ENCODE measurements at regions not wholly inside any gene's neighbourhood (a gene's known extent, or its start where the extent isn't known, plus 50 kb on each side); places are given as distances from the start of the nearest gene placed in this dataset.

- Histone ChIP-seq H3K27me3 (ENCODE audit: control insufficient read depth, insufficient read depth, low read length) (no peaks in the 10 kb centered on the region), H3K4me3 (ENCODE audit: low read depth, low read length) (no peak overlapping the region), H2AFZ (no peak overlapping the region), H3K27ac (no peak overlapping the region), H3K9me3 (ENCODE audit: control insufficient read depth, low read length) (no peaks in the 10 kb centered on the region), H3K79me2 (no peaks in the 10 kb centered on the region), H3K36me3 (ENCODE audit: control insufficient read depth, insufficient read depth, low read length) (no peaks in the 10 kb centered on the region), H3K9ac (no peak overlapping the region), H3K4me2 (ENCODE audit: low read length) (no peak overlapping the region), H3K4me1 (no peaks in the 10 kb centered on the region)
- no peak for TF ChIP-seq CTCF (IDR thresholded peaks at IDR 0.05)
These were observed 190.9 kb downstream of the SIPA1L2 start for GRCh38 chr1:232439011-232439410.

GRCh38 chr1:232438476-232438875 lies 191.5 kb downstream of the SIPA1L2 start:
- Histone ChIP-seq H3K36me3 (ENCODE audit: control insufficient read depth, insufficient read depth, low read length) (no peaks in the 10 kb centered on the region), H3K4me1 (no peaks in the 10 kb centered on the region)

GRCh38 chr1:232437510-232437909 lies 192.4 kb downstream of the SIPA1L2 start:
- Histone ChIP-seq H3K9ac (no peak overlapping the region), H3K79me2 (no peaks in the 10 kb centered on the region), H3K27ac (no peak overlapping the region), H3K36me3 (ENCODE audit: control insufficient read depth, insufficient read depth, low read length) (no peaks in the 10 kb centered on the region), H3K9me3 (ENCODE audit: control insufficient read depth, low read length) (no peaks in the 10 kb centered on the region), H3K27me3 (ENCODE audit: control insufficient read depth, insufficient read depth, low read length) (no peaks in the 10 kb centered on the region), H2AFZ (no peak overlapping the region), H3K4me2 (ENCODE audit: low read length) (no peak overlapping the region), H3K4me3 (ENCODE audit: low read depth, low read length) (no peak overlapping the region), H3K4me1 (no peaks in the 10 kb centered on the region)
- no peak for TF ChIP-seq CTCF (IDR thresholded peaks at IDR 0.05)

More at GRCh38 chr1:232438476-232438875, 191.5 kb downstream of the SIPA1L2 start:
- no peak overlapping the region for H3K4me3 ChIP-seq (ENCODE audit: low read depth, low read length)
- H2AFZ ChIP-seq = no peak overlapping the region
- no peaks in the 10 kb centered on the region for H3K79me2 ChIP-seq
- H3K9ac ChIP-seq = no peak overlapping the region
- H3K27ac ChIP-seq = no peak overlapping the region
- no peaks in the 10 kb centered on the region for H3K27me3 ChIP-seq (ENCODE audit: control insufficient read depth, insufficient read depth, low read length)
- H3K4me2 ChIP-seq (ENCODE audit: low read length) = no peak overlapping the region
- no peaks in the 10 kb centered on the region for H3K9me3 ChIP-seq (ENCODE audit: control insufficient read depth, low read length)
- no peak for TF ChIP-seq CTCF (IDR thresholded peaks at IDR 0.05)

- Histone ChIP-seq H3K79me2 (no peaks in the 10 kb centered on the region), H3K27ac (no peak overlapping the region), H3K9me3 (ENCODE audit: control insufficient read depth, low read length) (no peaks in the 10 kb centered on the region), H3K4me1 (no peaks in the 10 kb centered on the region), H2AFZ (no peak overlapping the region), H3K9ac (no peak overlapping the region), H3K4me2 (ENCODE audit: low read length) (no peak overlapping the region), H3K4me3 (ENCODE audit: low read depth, low read length) (no peak overlapping the region), H3K36me3 (ENCODE audit: control insufficient read depth, insufficient read depth, low read length) (no peaks in the 10 kb centered on the region), H3K27me3 (ENCODE audit: control insufficient read depth, insufficient read depth, low read length) (no peaks in the 10 kb centered on the region)
- no peak for TF ChIP-seq CTCF (IDR thresholded peaks at IDR 0.05)
These were observed 194.2 kb downstream of the SIPA1L2 start for GRCh38 chr1:232435729-232436128.

GRCh38 chr1:232432313-232432712 lies 197.6 kb downstream of the SIPA1L2 start:
- no peak overlapping the region for H2AFZ ChIP-seq
- H3K4me1 ChIP-seq = no peaks in the 10 kb centered on the region
- H3K4me3 ChIP-seq (ENCODE audit: low read depth, low read length) = no peak overlapping the region
- H3K9ac ChIP-seq = no peak overlapping the region
- no peaks in the 10 kb centered on the region for H3K79me2 ChIP-seq
- no peak overlapping the region for H3K4me2 ChIP-seq (ENCODE audit: low read length)
- H3K9me3 ChIP-seq (ENCODE audit: control insufficient read depth, low read length) = no peaks in the 10 kb centered on the region
- H3K27me3 ChIP-seq (ENCODE audit: control insufficient read depth, insufficient read depth, low read length) = no peaks in the 10 kb centered on the region
- no peak for TF ChIP-seq CTCF (IDR thresholded peaks at IDR 0.05)
- no peaks in the 10 kb centered on the region for H3K36me3 ChIP-seq (ENCODE audit: control insufficient read depth, insufficient read depth, low read length)
- H3K27ac ChIP-seq = no peak overlapping the region
